DND-41 (cell line): ENCODE measurements at regions not wholly inside any gene's neighbourhood (a gene's known extent, or its start where the extent isn't known, plus 50 kb on each side); places are given as distances from the start of the nearest gene placed in this dataset.

Experiments used
- ATAC-seq: fragments of 200-7000 bp; cut with Tn5 transposase; 3 replicates; pipeline ENCODE4 v1.9.1; 2021; ENCODE audit warnings: low read depth; ENCODE audit not compliant: insufficient read depth
- DNase-seq: peaks from one replicate; pipeline ENCODE4 v3.0.0-alpha.2; 2020
- H2AFZ ChIP-seq: 2 replicates; pipeline ENCODE4 v1.6.0; 2012; ENCODE audit warnings: low read depth, low read length
- H3K27ac ChIP-seq: 2 replicates; pipeline ENCODE4 v1.5.1; 2012; ENCODE audit warnings: low read length, inconsistent platforms
- H3K27me3 ChIP-seq: fragments of 200-600 bp; sonication (generic); 2 replicates; pipeline ENCODE4 v1.6.0; 2012; ENCODE audit warnings: low read length, mild to moderate bottlenecking, inconsistent platforms; ENCODE audit not compliant: insufficient read depth, poor library complexity
- H3K36me3 ChIP-seq: 2 replicates; pipeline ENCODE4 v1.5.1; 2012; ENCODE audit warnings: low read length, inconsistent platforms; ENCODE audit not compliant: insufficient read depth
- H3K4me1 ChIP-seq: 2 replicates; pipeline ENCODE4 v1.5.1; 2012; ENCODE audit warnings: mild to moderate bottlenecking, low read length; ENCODE audit not compliant: insufficient read depth
- H3K4me2 ChIP-seq: 2 replicates; pipeline ENCODE4 v1.6.0; 2012; ENCODE audit warnings: mild to moderate bottlenecking, moderate library complexity, low read length, inconsistent platforms; ENCODE audit not compliant: insufficient read depth
- H3K4me3 ChIP-seq, 2 experiments: fragments of 200-600 bp in 1 of 2; shearing (Covaris generic) in 1 of 2; 2 replicates each; pipeline ENCODE4 v1.5.1; 2012 to 2016; ENCODE audit warnings: inconsistent platforms in 2 of 2, low read length in 2 of 2, mild to moderate bottlenecking in 2 of 2, low read depth in 1 of 2, moderate library complexity in 1 of 2
- H3K79me2 ChIP-seq: 2 replicates; pipeline ENCODE4 v1.6.0; 2012; ENCODE audit warnings: low read length, inconsistent platforms; ENCODE audit not compliant: insufficient read depth
- H3K9ac ChIP-seq: 2 replicates; pipeline ENCODE4 v1.6.0; 2012; ENCODE audit warnings: low read depth, mild to moderate bottlenecking, inconsistent platforms, low read length, moderate library complexity
- H3K9me3 ChIP-seq: 2 replicates; pipeline ENCODE4 v1.5.1; 2012; ENCODE audit warnings: low read length, moderate library complexity, mild to moderate bottlenecking, inconsistent platforms; ENCODE audit not compliant: insufficient read depth, severe bottlenecking
- H4K20me1 ChIP-seq: 2 replicates; pipeline ENCODE4 v1.6.0; 2012; ENCODE audit warnings: low read length; ENCODE audit not compliant: insufficient read depth
- EZH2 ChIP-seq: IDR thresholded peaks from 3 replicates; pipeline ENCODE4 v1.6.1; 2012; ENCODE audit warnings: borderline replicate concordance, low read depth, mild to moderate bottlenecking, moderate library complexity, low read length, inconsistent platforms; ENCODE audit not compliant: severe bottlenecking
- TF ChIP-seq, protein P1 (sequence below): IDR thresholded peaks from 2 replicates; pipeline ENCODE4 v1.5.1; 2012; ENCODE audit warnings: borderline replicate concordance, low read length, moderate library complexity, mild to moderate bottlenecking; ENCODE audit not compliant: poor library complexity, severe bottlenecking; ENCODE audit errors: extremely low read depth

DNA sequence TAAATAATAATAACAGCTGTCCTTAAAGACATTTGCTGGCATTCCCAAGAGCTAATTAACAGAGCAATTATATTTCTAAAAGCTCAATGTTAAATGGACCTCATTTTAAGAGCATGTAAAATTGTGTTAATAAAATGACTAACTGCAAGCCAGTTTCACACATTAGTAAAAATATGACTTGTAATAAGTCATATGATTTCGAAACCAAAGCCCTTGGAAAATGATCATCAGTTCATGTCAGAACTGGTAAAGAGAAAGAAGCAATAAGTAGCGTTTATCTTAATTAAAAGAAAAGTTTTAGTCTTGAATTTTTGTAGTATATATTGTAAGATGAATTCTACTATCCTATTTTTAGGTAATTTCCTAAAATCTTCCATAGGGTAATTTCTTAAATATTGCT is 310.7 kb downstream of the CNTN3 start:
- H4K20me1 ChIP-seq = no peaks in the 10 kb centered on the region
- no peak for ATAC-seq
- H3K4me1 ChIP-seq = no peaks in the 10 kb centered on the region
- no peak overlapping the region for H2AFZ ChIP-seq
- no peak overlapping the region for H3K4me2 ChIP-seq
- TF ChIP-seq, protein P1, sequence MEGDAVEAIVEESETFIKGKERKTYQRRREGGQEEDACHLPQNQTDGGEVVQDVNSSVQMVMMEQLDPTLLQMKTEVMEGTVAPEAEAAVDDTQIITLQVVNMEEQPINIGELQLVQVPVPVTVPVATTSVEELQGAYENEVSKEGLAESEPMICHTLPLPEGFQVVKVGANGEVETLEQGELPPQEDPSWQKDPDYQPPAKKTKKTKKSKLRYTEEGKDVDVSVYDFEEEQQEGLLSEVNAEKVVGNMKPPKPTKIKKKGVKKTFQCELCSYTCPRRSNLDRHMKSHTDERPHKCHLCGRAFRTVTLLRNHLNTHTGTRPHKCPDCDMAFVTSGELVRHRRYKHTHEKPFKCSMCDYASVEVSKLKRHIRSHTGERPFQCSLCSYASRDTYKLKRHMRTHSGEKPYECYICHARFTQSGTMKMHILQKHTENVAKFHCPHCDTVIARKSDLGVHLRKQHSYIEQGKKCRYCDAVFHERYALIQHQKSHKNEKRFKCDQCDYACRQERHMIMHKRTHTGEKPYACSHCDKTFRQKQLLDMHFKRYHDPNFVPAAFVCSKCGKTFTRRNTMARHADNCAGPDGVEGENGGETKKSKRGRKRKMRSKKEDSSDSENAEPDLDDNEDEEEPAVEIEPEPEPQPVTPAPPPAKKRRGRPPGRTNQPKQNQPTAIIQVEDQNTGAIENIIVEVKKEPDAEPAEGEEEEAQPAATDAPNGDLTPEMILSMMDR = no peak
- TF ChIP-seq EZH2 = no peak
- H3K9ac ChIP-seq = no peak overlapping the region
- H3K9me3 ChIP-seq = no peaks in the 10 kb centered on the region
- H3K36me3 ChIP-seq = no peaks in the 10 kb centered on the region
- H3K79me2 ChIP-seq = no peaks in the 10 kb centered on the region
- H3K27me3 ChIP-seq = no peaks in the 10 kb centered on the region
- H3K4me3 ChIP-seq = no peak overlapping the region
- no peak for DNase-seq
- H3K27ac ChIP-seq = no peak overlapping the region

DNA sequence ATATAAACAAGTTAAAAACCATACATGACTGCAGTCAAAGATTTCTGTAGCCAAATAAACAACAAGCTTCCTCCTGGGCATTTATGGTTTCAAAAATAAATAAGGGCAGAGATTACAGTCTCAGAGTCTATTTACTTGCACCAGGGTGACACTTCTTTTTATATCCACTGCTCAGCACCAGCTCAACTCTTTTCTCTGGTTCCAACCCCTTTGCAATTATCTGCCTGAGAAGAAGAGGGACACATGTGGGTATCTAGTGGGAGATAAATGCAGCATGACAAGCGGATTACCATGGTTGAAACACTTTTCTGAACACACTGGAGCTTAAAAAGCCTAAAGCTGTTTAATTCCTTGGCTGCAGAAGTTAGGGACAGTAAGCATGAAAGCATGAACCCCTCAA is 311.5 kb downstream of the CNTN3 start:
- no peak overlapping the region for H3K9ac ChIP-seq
- no peak overlapping the region for H3K4me3 ChIP-seq
- H3K27ac ChIP-seq = no peak overlapping the region
- no peaks in the 10 kb centered on the region for H3K9me3 ChIP-seq
- H3K36me3 ChIP-seq = no peaks in the 10 kb centered on the region
- TF ChIP-seq, protein P1 = no peak
- no peak for TF ChIP-seq EZH2
- no peaks in the 10 kb centered on the region for H3K79me2 ChIP-seq
- no peak overlapping the region for H2AFZ ChIP-seq
- ATAC-seq = no peak
- H3K4me1 ChIP-seq = no peaks in the 10 kb centered on the region
- H3K4me2 ChIP-seq = no peak overlapping the region
- H4K20me1 ChIP-seq = no peaks in the 10 kb centered on the region
- DNase-seq = no peak
- no peaks in the 10 kb centered on the region for H3K27me3 ChIP-seq

DNA sequence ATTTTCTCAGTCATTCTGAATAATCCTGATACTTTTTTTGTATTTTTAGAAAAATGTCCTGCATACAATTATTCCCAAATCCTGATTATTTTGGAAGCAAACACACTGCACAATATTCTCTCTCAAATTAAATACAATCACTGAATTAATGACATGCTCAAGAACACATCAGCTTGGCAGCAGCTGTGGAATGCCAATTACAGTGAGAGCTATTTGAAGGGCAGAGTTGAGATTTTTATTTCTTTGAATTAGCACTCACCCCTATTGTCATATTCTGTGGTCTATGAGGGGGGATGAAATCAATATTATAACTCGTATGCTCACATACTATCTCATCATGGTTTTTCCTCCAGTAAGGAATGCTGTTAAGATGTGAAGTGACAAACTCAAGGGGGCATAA is 312.2 kb downstream of the CNTN3 start:
- Histone ChIP-seq H3K27ac (no peak overlapping the region), H3K79me2 (no peaks in the 10 kb centered on the region), H2AFZ (no peak overlapping the region), H3K9ac (no peak overlapping the region), H3K4me1 (no peaks in the 10 kb centered on the region), H3K36me3 (no peaks in the 10 kb centered on the region), H3K27me3 (no peaks in the 10 kb centered on the region), H3K4me2 (no peak overlapping the region), H3K9me3 (no peaks in the 10 kb centered on the region), H3K4me3 (no peak overlapping the region), H4K20me1 (no peaks in the 10 kb centered on the region)
- no peak for DNase-seq
- no peak for ATAC-seq
- TF ChIP-seq, protein P1 = no peak
- no peak for TF ChIP-seq EZH2

DNA sequence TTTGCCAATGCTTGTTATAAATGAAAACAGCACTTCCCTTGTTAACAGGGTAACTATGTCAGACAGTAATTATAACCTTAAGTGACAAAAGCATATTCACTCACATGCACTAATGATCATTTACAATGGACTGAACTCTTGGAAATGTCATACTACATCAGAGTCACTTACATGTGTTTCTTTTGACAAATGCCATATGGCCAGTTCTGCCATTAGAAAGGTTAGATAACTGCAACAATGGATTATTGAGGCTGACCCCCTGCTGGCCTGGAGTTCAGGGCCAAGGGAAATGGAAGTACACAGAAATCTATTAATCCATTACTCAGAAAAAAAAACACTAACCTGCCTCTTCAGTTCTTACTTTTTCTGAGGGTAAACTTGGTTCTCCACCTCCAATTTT is 313.4 kb downstream of the CNTN3 start:
- Histone ChIP-seq H3K4me3 (no peak overlapping the region), H3K27ac (no peak overlapping the region), H3K79me2 (no peaks in the 10 kb centered on the region), H3K27me3 (no peaks in the 10 kb centered on the region), H3K36me3 (no peaks in the 10 kb centered on the region), H3K9ac (no peak overlapping the region), H4K20me1 (no peaks in the 10 kb centered on the region), H3K4me2 (no peak overlapping the region), H3K9me3 (no peaks in the 10 kb centered on the region), H3K4me1 (no peaks in the 10 kb centered on the region), H2AFZ (no peak overlapping the region)
- DNase-seq = no peak
- TF ChIP-seq, protein P1 = no peak
- TF ChIP-seq EZH2 = no peak
- no peak for ATAC-seq
